ENCODE measurements at regions not wholly inside any gene's neighbourhood (a gene's known extent, or its start where the extent isn't known, plus 50 kb on each side); places are given as distances from the start of the nearest gene placed in this dataset.

- H3K36me3 Mint-ChIP-seq (ENCODE audit: insufficient read depth, unreplicated experiment), result no peaks in the 10 kb centered on the region
- no peak overlapping the region for H3K4me3 Mint-ChIP-seq (ENCODE audit: unreplicated experiment)
- H3K4me1 Mint-ChIP-seq (ENCODE audit: low read depth, unreplicated experiment), result no peaks in the 10 kb centered on the region
- H3K27me3 Mint-ChIP-seq (ENCODE audit: insufficient read depth, unreplicated experiment), result peaks cover 4% of the 10 kb centered on the region
- TF ChIP-seq CTCF (IDR thresholded peaks at IDR 0.05; ENCODE audit: insufficient read depth in 1 of 2, low read depth in 1 of 2, low read length in 1 of 2, severe bottlenecking in 1 of 2, unreplicated experiment in 1 of 2), result no peak
- POLR2A ChIA-PET, result no interaction called here
- intact Hi-C loops (cut with micrococcal nuclease; ENCODE audit: unreplicated experiment), result no loop called here
- Histone ChIP-seq H3K27me3 (replicated peaks; ENCODE audit: control insufficient read depth, insufficient read depth, low read length) (no peaks in the 10 kb centered on the region; the same call in 1 of the 2 replicates), H3K9me3 (peaks cover 14% of the 10 kb centered on the region), H3K4me3 (ENCODE audit: low read depth, low read length) (no peak overlapping the region), H3K36me3 (ENCODE audit: control insufficient read depth, insufficient read depth, low read length) (no peaks in the 10 kb centered on the region), H3K4me1 (no peaks in the 10 kb centered on the region)
- H3K9me3 Mint-ChIP-seq (ENCODE audit: unreplicated experiment), result peaks cover 10% of the 10 kb centered on the region
- no TSS peak for BruUV-seq (replicated peaks)
- CTCF ChIA-PET, result no interaction called here
- no peak for DNase-seq
- H3K27ac Mint-ChIP-seq (ENCODE audit: unreplicated experiment), result no peak overlapping the region
These were observed 79.5 kb upstream of the PCBD1 start for GRCh38 chr10:70967591-70968587.

- Mint-ChIP-seq H3K4me1 (ENCODE audit: low read depth, unreplicated experiment) (no peaks in the 10 kb centered on the region), H3K9me3 (ENCODE audit: unreplicated experiment) (peaks cover 10% of the 10 kb centered on the region), H3K27ac (ENCODE audit: unreplicated experiment) (no peak overlapping the region), H3K27me3 (ENCODE audit: insufficient read depth, unreplicated experiment) (no peaks in the 10 kb centered on the region), H3K36me3 (ENCODE audit: insufficient read depth, unreplicated experiment) (no peaks in the 10 kb centered on the region), H3K4me3 (ENCODE audit: unreplicated experiment) (no peak overlapping the region)
- Histone ChIP-seq H3K36me3 (ENCODE audit: control insufficient read depth, insufficient read depth, low read length) (no peaks in the 10 kb centered on the region), H3K4me3 (ENCODE audit: low read depth, low read length) (no peak overlapping the region), H3K9me3 (peaks cover 18% of the 10 kb centered on the region), H3K27me3 (replicated peaks; ENCODE audit: control insufficient read depth, insufficient read depth, low read length) (no peaks in the 10 kb centered on the region), H3K4me1 (peaks cover 2% of the 10 kb centered on the region; the same call in 1 of the 2 replicates)
- CTCF ChIA-PET, result no interaction called here
- no peak for DNase-seq
- BruUV-seq (replicated peaks), result no TSS peak
- intact Hi-C loops (cut with micrococcal nuclease; ENCODE audit: unreplicated experiment), result no loop called here
- POLR2A ChIA-PET, result no interaction called here
- no peak for TF ChIP-seq CTCF (IDR thresholded peaks at IDR 0.05; ENCODE audit: insufficient read depth in 1 of 2, low read depth in 1 of 2, low read length in 1 of 2, severe bottlenecking in 1 of 2, unreplicated experiment in 1 of 2)
These were observed 80.8 kb upstream of the PCBD1 start for GRCh38 chr10:70969188-70969587.

- no peaks in the 10 kb centered on the region for H3K36me3 Mint-ChIP-seq (ENCODE audit: insufficient read depth, unreplicated experiment)
- H3K9me3 ChIP-seq, result peaks cover 18% of the 10 kb centered on the region
- BruUV-seq (replicated peaks), result no TSS peak
- H3K4me3 ChIP-seq (ENCODE audit: low read depth, low read length), result no peak overlapping the region
- no peaks in the 10 kb centered on the region for H3K36me3 ChIP-seq (ENCODE audit: control insufficient read depth, insufficient read depth, low read length)
- H3K4me3 Mint-ChIP-seq (ENCODE audit: unreplicated experiment), result no peak overlapping the region
- H3K4me1 Mint-ChIP-seq (ENCODE audit: low read depth, unreplicated experiment), result no peaks in the 10 kb centered on the region
- H3K27ac Mint-ChIP-seq (ENCODE audit: unreplicated experiment), result no peak overlapping the region
- no peaks in the 10 kb centered on the region for H3K27me3 Mint-ChIP-seq (ENCODE audit: insufficient read depth, unreplicated experiment)
- intact Hi-C loops (cut with micrococcal nuclease; ENCODE audit: unreplicated experiment), result no loop called here
- ChIA-PET CTCF (no interaction called here), POLR2A (no interaction called here)
- TF ChIP-seq CTCF (IDR thresholded peaks at IDR 0.05; ENCODE audit: insufficient read depth in 1 of 2, low read depth in 1 of 2, low read length in 1 of 2, severe bottlenecking in 1 of 2, unreplicated experiment in 1 of 2), result no peak
- H3K27me3 ChIP-seq (replicated peaks; ENCODE audit: control insufficient read depth, insufficient read depth, low read length), result no peaks in the 10 kb centered on the region
- H3K9me3 Mint-ChIP-seq (ENCODE audit: unreplicated experiment), result peaks cover 10% of the 10 kb centered on the region
- peak in 1 of 2 experiments; percentile 19 for DNase-seq
- peaks cover 7% of the 10 kb centered on the region; the same call in 1 of the 2 replicates for H3K4me1 ChIP-seq
These were observed 82.5 kb upstream of the PCBD1 start for GRCh38 chr10:70970830-70971229.

All from Caco-2 (cell line).